ENCODE measurements at regions not wholly inside any gene's neighbourhood (a gene's known extent, or its start where the extent isn't known, plus 50 kb on each side); places are given as distances from the start of the nearest gene placed in this dataset.

- intact Hi-C loops (cut with DNase I) = no loop called here
- 75 to 76% methylated on average over 3 of the region's 3 CpGs for WGBS, 2 donors
- peaks cover 0 to 11% (median 0%) of the 10 kb centered on the region in 3 donors for H3K4me1 ChIP-seq
- no peak overlapping the region for H3K27ac ChIP-seq
- DNase-seq = no peak
- no peaks in the 10 kb centered on the region for H3K36me3 ChIP-seq
- no peak overlapping the region for H3K4me3 ChIP-seq
- TF ChIP-seq POLR2A (IDR thresholded peaks at IDR 0.05) = no peak
- TF ChIP-seq, protein P1, sequence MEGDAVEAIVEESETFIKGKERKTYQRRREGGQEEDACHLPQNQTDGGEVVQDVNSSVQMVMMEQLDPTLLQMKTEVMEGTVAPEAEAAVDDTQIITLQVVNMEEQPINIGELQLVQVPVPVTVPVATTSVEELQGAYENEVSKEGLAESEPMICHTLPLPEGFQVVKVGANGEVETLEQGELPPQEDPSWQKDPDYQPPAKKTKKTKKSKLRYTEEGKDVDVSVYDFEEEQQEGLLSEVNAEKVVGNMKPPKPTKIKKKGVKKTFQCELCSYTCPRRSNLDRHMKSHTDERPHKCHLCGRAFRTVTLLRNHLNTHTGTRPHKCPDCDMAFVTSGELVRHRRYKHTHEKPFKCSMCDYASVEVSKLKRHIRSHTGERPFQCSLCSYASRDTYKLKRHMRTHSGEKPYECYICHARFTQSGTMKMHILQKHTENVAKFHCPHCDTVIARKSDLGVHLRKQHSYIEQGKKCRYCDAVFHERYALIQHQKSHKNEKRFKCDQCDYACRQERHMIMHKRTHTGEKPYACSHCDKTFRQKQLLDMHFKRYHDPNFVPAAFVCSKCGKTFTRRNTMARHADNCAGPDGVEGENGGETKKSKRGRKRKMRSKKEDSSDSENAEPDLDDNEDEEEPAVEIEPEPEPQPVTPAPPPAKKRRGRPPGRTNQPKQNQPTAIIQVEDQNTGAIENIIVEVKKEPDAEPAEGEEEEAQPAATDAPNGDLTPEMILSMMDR (IDR thresholded peaks at IDR 0.05) = no peak
- no peaks in the 10 kb centered on the region for H3K9me3 ChIP-seq
- no peaks in the 10 kb centered on the region for H3K27me3 ChIP-seq
Observed at GRCh38 chr20:11362450-11362849, 555.2 kb upstream of the BTBD3 start.

- WGBS, 2 donors = 87 to 89% methylated on average over 5 of the region's 5 CpGs
- DNase-seq = no peak
- Histone ChIP-seq H3K27ac (no peak overlapping the region), H3K27me3 (no peaks in the 10 kb centered on the region), H3K4me3 (no peak overlapping the region), H3K4me1 (peaks cover 0 to 15% (median 0%) of the 10 kb centered on the region in 3 donors), H3K36me3 (no peaks in the 10 kb centered on the region), H3K9me3 (no peaks in the 10 kb centered on the region)
- TF ChIP-seq, protein P1 (IDR thresholded peaks at IDR 0.05) = no peak
- TF ChIP-seq POLR2A (IDR thresholded peaks at IDR 0.05) = no peak
- intact Hi-C loops (cut with DNase I) = no loop called here
Observed at GRCh38 chr20:11364736-11365135, 553.0 kb upstream of the BTBD3 start.

GRCh38 chr20:11366660-11367059 is 551.0 kb upstream of the BTBD3 start:
- Histone ChIP-seq H3K27ac (no peak overlapping the region), H3K36me3 (no peaks in the 10 kb centered on the region), H3K9me3 (no peaks in the 10 kb centered on the region), H3K27me3 (no peaks in the 10 kb centered on the region), H3K4me3 (no peak overlapping the region), H3K4me1 (peaks cover 0 to 15% (median 0%) of the 10 kb centered on the region in 3 donors)
- TF ChIP-seq POLR2A (IDR thresholded peaks at IDR 0.05) = no peak
- TF ChIP-seq, protein P1 (IDR thresholded peaks at IDR 0.05) = no peak
- DNase-seq = no peak
- intact Hi-C loops (cut with DNase I) = no loop called here
- WGBS, 2 donors = 68 to 88% methylated on average over 4 of the region's 4 CpGs

- Histone ChIP-seq H3K36me3 (no peaks in the 10 kb centered on the region), H3K27me3 (no peaks in the 10 kb centered on the region), H3K4me1 (peaks cover 0 to 20% (median 2%) of the 10 kb centered on the region in 3 donors), H3K27ac (no peak overlapping the region), H3K9me3 (no peaks in the 10 kb centered on the region), H3K4me3 (no peak overlapping the region)
- intact Hi-C loops (cut with DNase I) = no loop called here
- 57 to 61% methylated on average over 4 of the region's 4 CpGs for WGBS, 2 donors
- TF ChIP-seq POLR2A (IDR thresholded peaks at IDR 0.05) = no peak
- TF ChIP-seq, protein P1 (IDR thresholded peaks at IDR 0.05) = no peak
- DNase-seq = no peak
Observed at GRCh38 chr20:11368499-11368898, 549.2 kb upstream of the BTBD3 start.

DNA sequence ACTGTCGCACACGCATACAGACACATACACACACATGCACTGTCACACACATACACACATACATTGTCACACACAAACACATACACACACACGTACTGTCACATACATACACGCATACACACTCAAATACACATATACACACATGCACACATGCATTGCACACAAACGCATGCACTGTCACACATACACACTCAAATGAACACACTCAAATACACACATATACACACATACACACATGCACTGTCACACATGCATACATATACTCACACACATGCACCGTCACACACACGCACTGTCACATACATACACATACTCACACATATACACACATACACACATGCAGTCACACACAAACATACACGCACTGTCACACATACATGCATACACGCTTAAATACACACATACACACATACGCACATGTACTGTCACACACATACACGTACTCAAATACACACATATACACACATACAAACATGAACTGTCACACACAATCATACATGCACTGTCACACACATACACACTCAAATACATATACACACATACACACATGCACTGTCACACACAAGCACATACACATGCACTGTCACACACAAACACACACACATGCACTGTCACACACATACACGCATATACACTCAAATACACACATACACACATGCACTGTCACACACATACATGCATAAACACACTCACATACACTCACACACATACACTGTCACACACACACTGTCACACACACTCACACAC is 548.6 kb upstream of the BTBD3 start:
- Histone ChIP-seq H3K27ac (no peak overlapping the region), H3K4me3 (no peak overlapping the region)
- 87 to 92% methylated on average over 12 of the region's 12 CpGs for WGBS, 2 donors

More for the DNA sequence above, 548.6 kb upstream of the BTBD3 start:
- no peak for TF ChIP-seq POLR2A (IDR thresholded peaks at IDR 0.05)
- TF ChIP-seq, protein P1 (IDR thresholded peaks at IDR 0.05) = no peak
- intact Hi-C loops (cut with DNase I) = no loop called here
- no peak for DNase-seq
- H3K36me3 ChIP-seq = no peaks in the 10 kb centered on the region
- H3K27me3 ChIP-seq = no peaks in the 10 kb centered on the region
- peaks cover 0 to 21% (median 6%) of the 10 kb centered on the region in 3 donors for H3K4me1 ChIP-seq
- no peaks in the 10 kb centered on the region for H3K9me3 ChIP-seq
